HG03196 (cell line): ENCODE measurements at regions not wholly inside any gene's neighbourhood (a gene's known extent, or its start where the extent isn't known, plus 50 kb on each side); places are given as distances from the start of the nearest gene placed in this dataset.

Experiments used
- ATAC-seq: cut with Tn5 transposase; IDR thresholded peaks from one replicate; pipeline ENCODE4 v1.9.1; 2021; ENCODE audit not compliant: unreplicated experiment

DNA sequence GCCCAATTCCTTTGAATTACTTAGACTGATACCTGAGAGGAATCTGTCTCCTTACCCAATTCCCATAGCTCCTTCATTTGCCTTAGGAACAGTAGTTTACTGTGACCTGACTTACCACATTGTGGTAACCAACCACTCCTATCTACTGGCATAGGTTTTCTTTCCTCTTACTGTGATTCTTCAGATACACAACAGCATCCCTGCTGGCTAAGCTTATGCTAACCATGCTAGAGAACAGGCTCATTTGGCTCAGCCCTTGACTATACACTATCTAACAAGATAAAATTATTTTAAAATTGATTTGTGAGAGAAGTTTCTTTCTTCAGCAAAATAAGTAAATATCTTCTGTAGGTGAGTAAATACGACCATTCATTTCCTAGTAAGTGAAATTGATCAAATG is 320.4 kb upstream of the DDHD1 start:
- no peak for ATAC-seq

DNA sequence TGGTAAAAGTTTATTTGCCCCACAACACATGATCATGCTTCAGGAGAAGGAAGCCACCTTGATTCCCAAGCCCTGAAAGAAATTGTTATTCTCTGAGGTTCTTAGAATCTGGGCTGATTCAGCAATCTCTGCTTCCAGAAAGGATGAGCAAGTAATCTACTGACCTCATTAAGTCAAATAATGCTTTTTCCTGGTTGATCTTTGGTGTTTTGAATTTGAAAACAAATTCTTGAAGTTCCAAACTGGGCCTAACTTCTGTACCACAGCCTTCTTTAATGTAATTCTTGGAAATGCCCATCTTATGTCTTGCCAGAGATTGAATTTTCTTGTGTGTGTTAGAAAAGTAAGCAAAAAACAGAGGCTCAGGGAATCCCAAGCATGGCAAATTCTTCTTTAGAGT is 319.2 kb upstream of the DDHD1 start:
- no peak for ATAC-seq

DNA sequence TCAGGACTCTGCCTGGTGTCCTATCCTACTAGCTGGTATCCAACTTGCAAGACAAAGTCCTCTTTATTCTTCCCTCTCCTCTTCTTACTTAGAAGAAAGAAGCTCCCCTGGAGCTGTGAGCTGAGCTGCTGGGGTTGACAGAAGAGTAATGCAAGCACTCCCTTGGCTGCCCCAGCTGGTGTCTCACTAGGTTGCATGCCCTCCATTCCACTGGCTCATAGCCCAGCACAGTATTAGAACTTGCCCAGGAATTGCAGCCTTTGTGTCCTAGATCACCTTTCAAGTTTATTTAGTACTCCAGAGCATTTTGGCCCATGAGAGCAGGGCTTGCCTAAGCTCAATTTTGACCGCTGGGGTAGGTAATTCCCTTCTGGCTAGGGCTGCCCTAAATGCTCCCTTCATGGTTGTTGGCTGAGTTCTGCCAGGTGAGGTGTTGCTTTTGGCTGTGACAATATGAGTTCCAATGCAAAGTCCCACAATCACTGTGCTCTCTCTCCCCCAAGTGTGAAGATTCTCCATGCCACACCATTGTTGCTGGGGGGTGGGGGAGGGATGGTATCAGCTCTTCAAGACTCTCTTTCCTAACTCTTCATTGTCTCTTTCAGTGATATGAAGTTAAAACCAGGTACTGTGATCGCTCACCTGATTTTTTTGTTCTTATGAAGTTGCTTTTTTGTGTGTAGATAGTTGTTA is 317.4 kb upstream of the DDHD1 start:
- no peak for ATAC-seq

DNA sequence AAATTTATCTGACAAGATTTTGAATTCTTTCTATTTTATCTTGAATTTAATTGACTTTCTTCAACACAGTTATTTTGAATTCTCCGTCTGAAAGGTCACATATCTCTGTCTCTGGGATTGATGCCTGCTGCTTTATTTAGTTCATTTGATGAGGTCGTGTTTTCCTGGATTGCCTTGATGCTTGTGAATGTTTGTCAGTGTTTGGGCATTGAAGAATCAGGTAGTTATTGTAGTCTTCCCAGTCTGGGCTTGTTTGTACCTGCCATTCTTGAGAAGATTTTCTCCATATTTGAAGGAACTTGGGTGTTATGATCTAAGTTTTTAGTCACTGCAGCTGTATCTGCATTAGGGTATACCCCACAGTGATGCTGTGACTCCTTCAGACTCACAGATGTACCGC is 315.8 kb upstream of the DDHD1 start:
- ATAC-seq: no peak

DNA sequence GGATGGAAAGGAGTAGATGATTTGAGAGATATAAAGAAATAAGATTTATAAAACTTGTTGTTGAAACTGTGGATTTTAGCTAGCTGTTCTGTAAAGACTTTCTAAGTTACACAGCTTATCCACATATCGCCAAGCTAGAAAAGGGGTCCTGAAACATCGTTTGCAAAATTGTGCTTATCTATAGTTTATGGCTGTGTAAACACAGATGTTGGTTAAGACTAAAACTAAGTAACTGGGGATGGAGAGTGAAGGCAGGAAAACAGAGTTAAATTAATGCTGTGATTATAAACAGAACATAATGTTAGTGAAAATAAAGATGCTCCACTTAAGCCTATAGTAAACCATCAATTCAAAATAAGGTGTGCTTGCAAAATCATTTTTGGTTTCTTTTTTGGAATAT is 311.3 kb upstream of the DDHD1 start:
- no peak for ATAC-seq

DNA sequence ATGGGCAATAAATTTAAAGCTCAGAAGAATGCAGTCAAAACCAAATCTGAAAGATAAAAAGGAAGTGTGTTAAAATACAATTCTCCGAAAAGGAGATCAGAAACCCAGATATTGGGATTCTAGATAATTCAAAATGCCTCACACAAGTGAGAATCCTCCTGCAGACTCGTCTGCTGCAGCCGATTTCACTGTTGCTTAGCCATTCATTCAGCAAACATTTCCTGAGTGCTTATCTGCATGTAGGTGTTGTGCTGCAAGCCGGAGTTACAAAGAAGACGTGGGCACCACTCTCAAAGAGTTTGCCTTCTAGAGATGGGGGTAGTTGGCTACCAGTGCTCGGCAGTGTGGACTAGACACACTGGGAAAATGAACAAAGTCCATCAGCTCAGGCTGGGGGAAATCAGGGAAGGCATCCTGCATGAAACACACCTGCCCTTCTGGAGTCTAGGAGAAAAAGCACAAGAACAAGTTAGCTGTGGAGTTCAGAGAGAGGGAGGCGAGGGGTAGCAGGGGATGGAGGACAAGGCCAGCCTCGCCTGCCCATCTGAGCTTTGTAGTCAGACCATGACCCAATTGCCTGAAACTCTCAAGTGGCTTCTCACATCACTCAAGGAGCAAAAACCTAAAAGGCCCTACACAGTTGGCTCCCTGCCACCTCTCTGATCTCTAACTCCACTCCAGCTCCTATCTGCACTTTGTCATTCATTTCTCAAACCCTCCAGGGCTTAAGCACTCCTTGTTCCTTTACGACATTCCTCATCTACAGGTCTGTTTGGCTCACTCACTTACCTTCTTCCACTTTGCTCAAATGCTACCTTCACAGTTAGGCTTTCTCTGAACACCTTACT is 310.0 kb upstream of the DDHD1 start:
- no peak for ATAC-seq

DNA sequence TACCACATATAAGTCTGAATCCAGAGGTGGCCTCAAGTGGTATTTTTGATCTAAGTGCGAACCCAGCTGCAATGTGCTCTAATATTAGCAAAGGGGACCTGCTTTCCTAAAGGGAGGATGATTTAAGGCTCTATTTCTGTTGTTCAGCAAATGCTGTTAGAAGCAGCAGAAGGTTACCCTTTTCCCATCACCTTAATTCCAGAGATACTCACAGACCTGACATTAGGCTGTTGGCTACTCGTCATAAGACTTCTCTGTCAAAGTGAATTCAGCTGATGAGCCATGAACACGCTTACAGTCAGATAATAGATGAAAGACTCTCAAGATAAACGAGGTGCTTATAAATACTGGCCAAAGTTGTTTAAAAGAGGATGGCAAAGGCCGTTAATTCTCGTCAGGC is 308.7 kb upstream of the DDHD1 start:
- no peak for ATAC-seq

DNA sequence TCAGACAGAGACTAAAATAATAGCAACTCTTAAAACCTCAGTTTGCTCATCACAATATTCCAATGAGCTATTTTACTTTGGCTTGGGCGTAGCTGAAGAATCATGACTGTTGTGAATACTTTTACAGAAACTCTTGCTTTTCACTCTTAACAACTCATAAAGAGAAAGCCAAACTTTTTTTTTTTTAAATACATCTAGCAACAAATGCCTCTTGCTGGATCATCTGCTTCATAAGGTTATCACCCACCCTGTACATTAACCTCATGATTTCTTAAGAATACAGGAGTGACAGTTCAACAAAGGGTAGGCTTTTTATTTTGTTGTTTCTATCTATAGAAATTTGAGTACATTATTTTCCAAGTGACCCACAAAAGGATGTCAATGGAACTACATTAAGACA is 307.4 kb upstream of the DDHD1 start:
- ATAC-seq: no peak

DNA sequence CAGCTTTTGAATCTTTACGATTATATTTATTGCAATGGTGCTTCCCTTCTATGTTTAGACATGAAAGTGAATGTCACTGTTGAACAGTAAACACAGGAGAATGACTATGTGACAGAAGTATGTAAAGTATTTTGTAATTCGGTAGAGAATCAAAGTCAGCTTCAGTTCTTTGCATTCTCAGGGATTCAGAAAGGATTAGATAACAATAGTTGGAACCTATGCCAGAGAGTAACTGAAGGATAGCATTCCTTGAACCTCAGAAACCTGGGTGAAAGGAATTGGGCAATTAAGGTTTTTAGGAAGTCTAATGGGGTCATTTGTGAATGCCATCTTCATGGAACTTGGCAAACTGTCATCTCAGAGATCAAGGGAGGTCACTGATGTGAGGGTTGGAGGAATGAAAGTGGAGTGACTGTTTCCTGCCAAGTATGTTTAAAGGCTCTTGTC is 305.3 kb upstream of the DDHD1 start:
- no peak for ATAC-seq

DNA sequence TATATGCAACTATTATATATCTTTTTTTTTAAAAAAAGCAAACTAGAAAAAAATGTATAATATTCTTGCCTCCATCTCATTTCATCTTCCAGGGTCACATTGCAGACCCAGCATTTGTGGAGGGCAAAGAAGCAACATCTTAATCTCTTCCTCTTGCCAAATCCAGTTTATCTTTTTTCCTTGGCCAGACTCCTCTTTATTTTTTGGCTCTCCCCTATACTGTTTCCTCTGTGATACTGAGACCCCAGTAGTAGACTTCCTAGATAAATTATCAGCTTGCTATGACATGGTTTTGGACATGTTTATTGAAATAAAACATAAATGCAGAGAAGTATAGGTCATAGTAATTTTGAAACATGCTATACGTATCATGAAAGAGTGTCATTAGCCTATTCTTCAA is 303.8 kb upstream of the DDHD1 start:
- no peak for ATAC-seq

DNA sequence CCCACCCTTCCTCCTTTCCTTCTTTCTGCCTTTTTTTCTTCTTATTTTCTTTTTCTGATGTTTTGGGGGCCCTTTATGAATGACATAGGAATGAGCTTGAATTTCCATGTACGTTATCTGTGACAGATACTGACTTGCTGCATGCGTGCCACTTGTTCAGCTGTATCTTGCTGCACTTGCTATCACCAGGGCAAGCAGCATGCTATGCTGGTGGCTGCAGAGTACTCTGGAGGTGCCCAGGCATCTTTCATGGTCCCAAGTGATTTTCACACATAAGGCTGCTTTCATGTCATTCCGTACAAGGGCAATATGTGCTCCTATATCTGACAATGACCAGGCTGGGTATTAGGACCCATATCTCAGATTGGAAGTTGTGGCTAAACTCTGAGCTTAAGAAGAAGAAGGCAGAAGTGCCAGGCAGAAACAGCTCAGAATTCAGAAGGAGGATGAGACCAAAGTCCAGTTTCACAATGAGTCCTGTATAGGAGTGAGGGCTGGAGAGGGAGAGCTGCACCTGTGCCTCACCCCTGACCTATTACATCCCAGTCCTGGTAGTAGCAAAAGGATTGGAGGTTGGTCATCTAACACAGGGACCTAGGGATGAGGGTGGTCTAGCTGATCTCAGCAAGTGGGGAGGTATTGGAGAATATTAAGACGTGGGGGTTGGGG is 299.0 kb upstream of the DDHD1 start:
- ATAC-seq: no peak

DNA sequence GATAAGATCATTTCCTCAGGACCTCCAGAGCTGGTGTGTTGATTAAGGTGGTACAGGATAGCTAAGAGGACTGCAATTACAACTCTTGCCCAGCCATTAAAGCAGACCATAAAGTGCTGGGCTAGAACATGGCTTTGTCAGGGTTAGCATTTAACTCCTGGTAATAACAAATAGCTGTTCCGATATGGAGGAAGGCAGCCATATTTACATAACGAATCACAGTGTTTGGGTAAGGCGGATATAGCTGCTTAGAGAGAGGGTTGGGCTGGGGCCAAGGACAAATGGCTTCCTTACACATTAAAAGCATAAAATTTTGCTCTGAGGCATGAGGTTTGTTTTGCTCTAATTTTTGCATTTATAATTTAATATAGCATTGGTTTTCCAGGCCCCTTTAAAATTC is 297.7 kb upstream of the DDHD1 start:
- no peak for ATAC-seq

DNA sequence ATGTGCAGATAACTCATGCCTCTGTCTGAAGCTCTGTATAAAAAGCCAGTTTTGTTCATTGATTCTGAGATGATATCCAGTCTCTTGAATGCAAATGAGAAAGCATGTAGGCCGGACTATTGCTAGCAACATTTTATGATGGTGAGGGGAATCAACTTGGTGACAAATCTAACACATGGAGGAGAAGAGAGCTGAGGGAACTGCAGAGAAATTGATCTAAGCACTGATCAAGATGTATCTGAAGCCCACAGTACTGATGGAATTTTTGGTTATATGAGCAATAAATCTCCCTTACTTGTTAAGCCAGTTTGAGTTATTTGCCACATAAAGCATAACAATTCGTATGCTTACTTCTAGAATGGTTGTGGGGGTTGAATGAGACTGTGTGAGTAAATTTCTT is 295.6 kb upstream of the DDHD1 start:
- no peak for ATAC-seq

DNA sequence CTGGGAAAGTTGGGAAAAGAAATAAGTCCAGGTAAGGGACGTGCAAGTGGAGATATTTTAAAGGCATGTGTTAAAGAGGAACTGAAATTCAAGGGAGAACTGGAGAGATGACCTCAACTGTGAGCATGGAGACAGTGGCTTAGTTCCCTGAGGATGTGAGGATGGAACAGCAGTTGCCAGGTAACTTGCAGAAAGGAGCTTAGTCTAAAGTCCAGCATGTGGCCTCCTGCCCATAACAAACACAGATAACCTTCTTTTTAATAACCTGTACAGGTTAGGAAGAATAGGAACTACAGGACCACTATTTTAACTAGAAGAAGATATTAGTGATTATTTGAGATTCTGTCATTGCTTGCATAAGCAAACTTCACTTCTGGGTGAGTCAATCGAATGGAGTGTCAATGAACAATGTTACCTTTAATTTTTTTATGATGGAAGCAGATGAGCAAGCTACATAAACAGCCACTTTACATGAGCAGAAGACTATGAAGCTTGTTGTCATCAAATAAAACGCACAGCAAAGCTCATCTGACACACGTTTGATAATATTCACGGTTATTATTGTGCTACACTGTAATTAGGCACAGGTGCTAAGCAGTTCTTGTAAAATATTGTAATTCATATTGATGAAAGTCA is 291.7 kb upstream of the DDHD1 start:
- no peak for ATAC-seq

DNA sequence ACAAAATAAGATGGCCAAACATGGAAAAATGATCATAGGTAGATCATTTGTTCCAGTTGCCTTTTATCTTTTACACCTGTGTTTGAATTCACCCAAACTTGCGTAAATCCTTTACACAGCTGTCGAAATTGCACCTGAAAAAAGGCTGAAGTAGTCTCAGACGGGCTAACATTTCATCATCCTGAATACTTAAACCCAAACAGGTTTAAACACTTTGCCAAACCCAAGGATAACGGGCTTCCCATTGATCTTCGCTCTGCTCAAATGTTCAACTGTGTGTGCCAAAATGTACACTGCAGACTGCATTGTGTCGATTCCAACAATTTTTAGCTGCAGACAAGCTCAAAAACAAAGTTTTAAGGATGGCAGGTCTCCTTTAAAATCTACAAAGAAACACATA is 288.7 kb upstream of the DDHD1 start:
- no peak for ATAC-seq

DNA sequence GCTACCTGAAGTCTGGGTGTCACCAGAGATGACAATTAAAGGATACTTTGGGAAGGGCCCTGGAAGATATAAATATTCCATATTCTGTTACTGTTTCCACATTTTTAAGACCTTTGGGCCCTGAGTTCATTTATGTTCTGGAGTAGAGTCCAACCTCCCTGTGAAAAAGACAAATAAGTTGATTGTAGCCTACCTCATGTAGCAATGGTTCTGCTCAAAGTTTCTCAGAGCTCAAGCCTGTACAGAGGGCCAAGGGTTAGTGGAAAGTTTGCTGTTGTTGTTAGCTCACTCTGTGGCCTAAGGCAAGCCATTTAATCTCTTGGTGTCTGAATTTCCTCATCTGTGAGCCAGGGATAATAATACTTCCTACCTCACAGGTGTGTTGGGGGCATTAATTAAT is 284.7 kb upstream of the DDHD1 start:
- ATAC-seq: no peak

DNA sequence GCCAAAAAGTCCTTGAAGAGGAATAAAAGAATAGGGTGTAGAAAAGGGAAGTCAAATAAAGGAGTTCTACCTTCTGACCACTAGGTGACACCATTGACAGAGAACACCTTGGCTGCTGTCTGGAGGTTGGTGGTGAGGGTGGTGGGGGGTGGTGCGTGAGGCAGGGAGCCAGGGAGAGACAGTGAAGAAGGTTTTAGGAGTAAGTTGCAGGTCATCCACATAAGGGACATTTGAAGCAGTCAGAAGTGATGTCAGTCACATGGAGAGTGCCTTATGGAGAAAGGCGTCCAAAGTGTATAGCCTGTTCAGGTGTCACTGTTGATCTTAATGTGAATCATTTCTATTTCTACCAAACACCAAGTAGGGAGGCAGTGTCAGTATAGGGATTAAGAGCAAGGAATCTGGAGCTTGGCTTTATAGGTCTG is 279.3 kb upstream of the DDHD1 start:
- peak; percentile 69 for ATAC-seq

DNA sequence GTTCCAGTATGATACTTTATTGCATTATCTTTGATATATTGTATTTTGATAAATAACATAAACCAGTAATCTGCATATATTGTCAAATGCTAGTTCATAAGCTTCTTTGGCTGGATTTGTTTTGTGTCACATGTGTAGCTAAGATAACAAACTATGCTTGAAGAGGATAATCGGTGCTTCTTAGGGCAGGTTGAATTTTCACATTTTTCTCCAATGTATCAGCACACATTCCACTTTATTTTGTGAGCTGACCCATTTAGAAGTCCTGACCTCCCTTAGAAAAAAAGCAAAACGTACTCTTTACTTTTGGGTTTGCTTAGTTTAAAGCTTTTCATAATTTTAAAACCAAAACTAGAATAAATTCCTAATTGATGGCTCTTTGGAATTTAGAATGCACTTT is 277.7 kb upstream of the DDHD1 start:
- no peak for ATAC-seq

DNA sequence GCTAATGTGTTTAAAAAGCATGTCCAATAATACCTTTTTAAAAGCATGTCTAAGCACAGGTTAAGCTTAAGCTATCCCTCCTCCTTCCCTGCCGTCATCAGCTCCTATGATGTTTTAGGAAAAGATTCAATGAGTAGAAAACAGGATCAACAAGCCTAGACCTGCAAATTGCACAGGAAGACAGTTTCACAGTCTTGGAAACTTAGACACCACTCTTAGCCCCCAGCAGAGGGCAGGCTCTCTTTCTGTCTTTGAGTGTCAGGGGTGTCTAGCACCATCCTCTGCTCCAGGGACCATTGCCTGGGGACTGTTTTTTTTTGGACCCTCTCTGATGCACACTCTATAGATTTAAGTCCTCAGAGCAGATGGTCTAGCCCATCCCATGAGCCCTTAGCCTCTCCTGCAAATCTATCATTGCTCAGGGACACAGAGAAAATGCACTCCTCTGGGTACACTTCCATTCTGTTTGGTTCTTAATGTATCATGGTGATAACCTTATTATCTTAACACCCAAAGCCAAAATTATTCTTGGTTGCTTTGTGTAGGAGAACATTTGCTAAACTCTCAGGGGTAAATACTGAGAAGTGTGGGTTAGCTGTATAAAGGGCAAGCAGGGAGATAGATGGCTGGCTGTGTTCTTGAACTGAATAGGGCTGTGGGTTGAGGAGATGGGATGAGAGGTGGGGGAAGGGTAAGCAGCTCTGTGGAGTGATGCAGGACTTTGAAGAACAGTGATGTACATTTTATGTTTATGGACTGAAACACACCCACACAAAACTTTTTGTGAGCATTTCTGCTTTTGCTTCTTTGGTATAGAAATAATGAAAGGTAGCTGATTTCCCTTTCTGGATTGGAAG is 259.9 kb upstream of the DDHD1 start:
- ATAC-seq: no peak

DNA sequence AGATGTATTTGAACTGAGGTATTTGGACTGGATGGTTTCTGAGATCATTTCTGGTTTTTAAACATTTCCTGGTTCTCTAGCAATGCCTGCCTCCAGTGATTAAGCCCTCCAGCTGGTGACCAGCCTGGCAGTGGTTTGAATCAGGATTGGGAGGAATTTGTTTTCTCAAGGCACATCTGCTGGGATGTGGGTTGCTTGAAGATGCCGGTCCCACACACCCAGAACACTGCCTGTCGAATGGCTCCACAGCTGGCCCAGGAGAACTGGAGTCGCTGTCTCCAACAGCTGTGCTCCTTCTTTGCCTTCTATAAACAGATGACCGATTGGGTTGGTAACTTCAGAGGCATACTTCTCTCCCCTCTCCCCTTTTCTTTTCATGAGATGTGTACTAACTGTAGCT is 258.0 kb upstream of the DDHD1 start:
- no peak for ATAC-seq

DNA sequence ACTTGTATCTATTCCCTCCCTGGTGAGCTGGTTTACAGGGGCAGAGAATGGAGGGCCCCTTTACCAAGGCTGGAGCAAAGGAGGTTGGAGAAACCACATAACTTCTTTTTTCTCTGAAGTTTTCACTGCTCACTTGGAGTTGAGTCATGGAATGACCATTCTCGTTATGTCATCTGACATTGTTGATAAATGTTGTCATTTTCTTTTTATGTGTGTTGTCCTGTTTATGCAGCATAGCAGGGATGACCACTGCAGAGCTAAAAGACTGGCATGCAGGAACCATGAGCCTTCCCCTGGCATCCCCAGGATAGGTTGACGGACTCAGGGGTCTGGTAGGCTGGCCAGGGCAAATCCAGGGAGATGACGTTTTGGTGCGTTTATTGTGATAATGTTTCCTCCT is 256.8 kb upstream of the DDHD1 start:
- ATAC-seq: no peak
